Psoas muscle (tissue), 7 donors: ENCODE measurements at regions not wholly inside any gene's neighbourhood (a gene's known extent, or its start where the extent isn't known, plus 50 kb on each side); places are given as distances from the start of the nearest gene placed in this dataset.

ENCODE experiments used
- ATAC-seq, 4 donors: fragments of 200-7000 bp; cut with Tn5 transposase; one replicate each; pipeline ENCODE4 v1.9.1; 2020; ENCODE audit warnings: moderate library complexity in 3 of 4, mild to moderate bottlenecking in 2 of 4
- DNase-seq, 2 donors: peaks; one replicate each; pipeline ENCODE4 v3.0.0-alpha.2; 2020
- H3K27ac ChIP-seq: fragments of 200-600 bp; one replicate; pipeline ENCODE4 v1.8.0; 2022
- H3K27me3 ChIP-seq, 3 donors: fragments of 200-600 bp in 1 of 3; one replicate each; pipeline versions ENCODE4 v1.6.1 to v1.8.0; 2013 to 2022; ENCODE audit warnings: low read length in 2 of 3, mild to moderate bottlenecking in 2 of 3, moderate library complexity in 1 of 3; ENCODE audit not compliant: insufficient read depth in 3 of 3
- H3K36me3 ChIP-seq, 2 donors: fragments of 200-600 bp in 1 of 2; one replicate each; pipeline versions ENCODE4 v1.6.1 to v1.8.0; 2013 to 2022; ENCODE audit warnings: low read depth in 1 of 2, mild to moderate bottlenecking in 1 of 2, moderate library complexity in 1 of 2; ENCODE audit not compliant: insufficient read depth in 1 of 2
- H3K4me1 ChIP-seq: fragments of 200-600 bp; one replicate; pipeline ENCODE4 v1.8.0; 2022
- H3K4me3 ChIP-seq: fragments of 200-600 bp; one replicate; pipeline ENCODE4 v1.8.0; 2022; ENCODE audit warnings: mild to moderate bottlenecking
- H3K9me3 ChIP-seq: fragments of 200-600 bp; one replicate; pipeline ENCODE4 v1.8.0; 2022
- CTCF ChIP-seq: fragments of 200-600 bp; IDR thresholded peaks from one replicate; pipeline ENCODE4 v1.8.0; 2022; ENCODE audit warnings: antibody characterized with exemption
- WGBS, 3 donors: extraction: QIAGEN DNeasy Blood & Tissue Kit; methylation state at CpG; one replicate each; pipeline versions ENCODE4 v1.1.6 to v1.1.7; 2013; 5-methylcytosine and 5-hydroxymethylcytosine counted together
- intact Hi-C, 2 donors: fragments of 100-400 bp; cut with DNase I; formaldehyde crosslinking; loops; one replicate each; pipeline versions ENCODE4 v1.11.0 to v1.14.2; 2022
- donor health status: healthy with polysubstance abuse.
- donor health status: DM: no; HTN: no; CAD: no; lungs with moderate emphysema.
- donor health status: Bipolar disorder and iron deficiency.
- donor health status: healthy.
- donor health status: DM: yes; HTN: yes; CAD: no.
- donor health status: DM: no; HTN: no; CAD: no.
- donor health status: DM: yes; HTN: yes; CAD: no.

GRCh38 chr1:201625851-201626251, 86.9 kb downstream of the NAV1 start:
- Histone ChIP-seq H3K27me3 (no peaks in the 10 kb centered on the region), H3K27ac (no peak overlapping the region), H3K36me3 (peaks cover 0 to 6% of the 10 kb centered on the region in 2 donors), H3K4me3 (no peak overlapping the region), H3K9me3 (no peaks in the 10 kb centered on the region), H3K4me1 (peaks cover 14% of the 10 kb centered on the region)
- intact Hi-C loops, result no loop called here
- no peak for ATAC-seq
- TF ChIP-seq CTCF, result no peak
- no peak for DNase-seq
- WGBS, 3 donors, result 69 to 88% (median 76%) methylated on average over 3 of the region's 3 CpGs

- Histone ChIP-seq H3K4me3 (no peak overlapping the region), H3K27me3 (no peaks in the 10 kb centered on the region), H3K4me1 (peaks cover 14% of the 10 kb centered on the region), H3K36me3 (peaks cover 0 to 6% of the 10 kb centered on the region in 2 donors), H3K9me3 (no peaks in the 10 kb centered on the region), H3K27ac (no peak overlapping the region)
- DNase-seq (no peak), ATAC-seq (no peak)
- no peak for TF ChIP-seq CTCF
- 80 to 90% (median 83%) methylated on average over 4 of the region's 4 CpGs for WGBS, 3 donors
- intact Hi-C loops, result no loop called here
Observed at GRCh38 chr1:201626629-201627275, 87.8 kb downstream of the NAV1 start.

GRCh38 chr1:201628490-201628889, 89.6 kb downstream of the NAV1 start:
- intact Hi-C loops, result no loop called here
- DNase-seq (no peak), ATAC-seq (no peak)
- no peak overlapping the region for H3K27ac ChIP-seq
- H3K4me3 ChIP-seq, result no peak overlapping the region
- H3K27me3 ChIP-seq, result no peaks in the 10 kb centered on the region
- H3K4me1 ChIP-seq, result peaks cover 21% of the 10 kb centered on the region
- TF ChIP-seq CTCF, result no peak
- 50 to 63% (median 56%) methylated on average over 6 of the region's 6 CpGs for WGBS, 3 donors
- no peaks in the 10 kb centered on the region for H3K9me3 ChIP-seq
- peaks cover 0 to 6% of the 10 kb centered on the region in 2 donors for H3K36me3 ChIP-seq

- no peak for TF ChIP-seq CTCF
- DNase-seq (no peak), ATAC-seq (peak in 1 of 4 donors; percentile 14)
- no peak overlapping the region for H3K4me3 ChIP-seq
- H3K36me3 ChIP-seq, result peaks cover 0 to 6% of the 10 kb centered on the region in 2 donors
- peaks cover 32% of the 10 kb centered on the region for H3K4me1 ChIP-seq
- no peaks in the 10 kb centered on the region for H3K9me3 ChIP-seq
- H3K27ac ChIP-seq, result no peak overlapping the region
- intact Hi-C loops, result no loop called here
- no peaks in the 10 kb centered on the region for H3K27me3 ChIP-seq
- WGBS, 3 donors, result 53 to 64% (median 58%) methylated on average over 6 of the region's 6 CpGs
Observed at GRCh38 chr1:201630582-201630981, 91.7 kb downstream of the NAV1 start.

GRCh38 chr1:201631037-201631436, 92.1 kb downstream of the NAV1 start:
- intact Hi-C loops, result no loop called here
- no peak overlapping the region for H3K27ac ChIP-seq
- H3K9me3 ChIP-seq, result no peaks in the 10 kb centered on the region
- TF ChIP-seq CTCF, result no peak
- DNase-seq, result no peak
- H3K4me1 ChIP-seq, result peaks cover 32% of the 10 kb centered on the region
- 91 to 95% (median 95%) methylated on average over 7 of the region's 7 CpGs for WGBS, 3 donors
- H3K27me3 ChIP-seq, result no peaks in the 10 kb centered on the region
- ATAC-seq, result no peak
- H3K4me3 ChIP-seq, result no peak overlapping the region
- peaks cover 0 to 6% of the 10 kb centered on the region in 2 donors for H3K36me3 ChIP-seq
